Mesodermal cell (in vitro differentiated cells): ENCODE measurements at regions not wholly inside any gene's neighbourhood (a gene's known extent, or its start where the extent isn't known, plus 50 kb on each side); places are given as distances from the start of the nearest gene placed in this dataset.

Source experiments
- H3K27ac ChIP-seq: 2 replicates; pipeline ENCODE4 v1.7.0; 2013; ENCODE audit warnings: mild to moderate bottlenecking, low read depth, low read length, moderate library complexity; ENCODE audit not compliant: severe bottlenecking
- H3K36me3 ChIP-seq: 2 replicates; pipeline ENCODE4 v1.7.1; 2013; ENCODE audit warnings: mild to moderate bottlenecking, low read length, moderate library complexity; ENCODE audit not compliant: control insufficient read depth, insufficient read depth
- H3K4me1 ChIP-seq: one replicate; pipeline ENCODE4 v1.7.1; 2013; ENCODE audit warnings: mild to moderate bottlenecking, low read length; ENCODE audit not compliant: insufficient read depth, control insufficient read depth, poor library complexity, severe bottlenecking
- H3K4me3 ChIP-seq: 2 replicates; pipeline ENCODE4 v1.7.0; 2013; ENCODE audit warnings: low read length, control low read depth, mild to moderate bottlenecking; ENCODE audit not compliant: insufficient read depth, poor library complexity, severe bottlenecking; ENCODE audit errors: extremely low read depth
- H3K9me3 ChIP-seq: 2 replicates; pipeline ENCODE4 v1.7.1; 2013; ENCODE audit warnings: mild to moderate bottlenecking, low read length, moderate library complexity; ENCODE audit not compliant: control insufficient read depth
- WGBS, 2 experiments: methylation state at CpG; one replicate each; pipeline ENCODE4 v1.1.5; 2013; ENCODE audit warnings: missing lambda C conversion rate in 2 of 2; ENCODE audit not compliant: insufficient coverage in 2 of 2; 5-methylcytosine and 5-hydroxymethylcytosine counted together

- no CpG with 5 or more reads among the region's 1 CpG for WGBS, 2 experiments
- no peaks in the 10 kb centered on the region for H3K4me1 ChIP-seq
- H3K36me3 ChIP-seq = no peaks in the 10 kb centered on the region
- H3K9me3 ChIP-seq = peaks cover 44% of the 10 kb centered on the region
- H3K27ac ChIP-seq = no peak overlapping the region
- no peak overlapping the region for H3K4me3 ChIP-seq
Observed at GRCh38 chr12:34188974-34189373, 166.7 kb downstream of the ALG10 start.

- no peak overlapping the region for H3K27ac ChIP-seq
- H3K4me1 ChIP-seq = no peaks in the 10 kb centered on the region
- H3K4me3 ChIP-seq = no peak overlapping the region
- H3K9me3 ChIP-seq = peaks cover 44% of the 10 kb centered on the region
- no CpG with 5 or more reads among the region's 1 CpG for WGBS, 2 experiments
- H3K36me3 ChIP-seq = no peaks in the 10 kb centered on the region
Observed at GRCh38 chr12:34190054-34190453, 167.8 kb downstream of the ALG10 start.

- Histone ChIP-seq H3K36me3 (no peaks in the 10 kb centered on the region), H3K9me3 (peaks cover 25% of the 10 kb centered on the region), H3K4me1 (no peaks in the 10 kb centered on the region), H3K27ac (no peak overlapping the region), H3K4me3 (no peak overlapping the region)
- WGBS, 2 experiments = 68 to 74% methylated on average over 5 to 6 of the region's 7 CpGs
Observed at GRCh38 chr12:34198924-34199323, 176.6 kb downstream of the ALG10 start.

GRCh38 chr12:34203866-34204620, 181.7 kb downstream of the ALG10 start:
- no peak overlapping the region for H3K4me3 ChIP-seq
- H3K27ac ChIP-seq = no peak overlapping the region
- peaks cover 43% of the 10 kb centered on the region for H3K9me3 ChIP-seq
- no peaks in the 10 kb centered on the region for H3K4me1 ChIP-seq
- 79 to 80% methylated on average over 23 to 24 of the region's 27 CpGs for WGBS, 2 experiments
- no peaks in the 10 kb centered on the region for H3K36me3 ChIP-seq

- Histone ChIP-seq H3K4me1 (no peaks in the 10 kb centered on the region), H3K4me3 (no peak overlapping the region), H3K27ac (no peak overlapping the region), H3K36me3 (no peaks in the 10 kb centered on the region), H3K9me3 (peaks cover 48% of the 10 kb centered on the region)
- WGBS, 2 experiments = 81 to 93% methylated on average over 5 to 8 of the region's 12 CpGs
Observed at GRCh38 chr12:34204830-34205285, 182.6 kb downstream of the ALG10 start.

GRCh38 chr12:34205401-34205800, 183.1 kb downstream of the ALG10 start:
- 90 to 91% methylated on average over 21 to 22 of the region's 24 CpGs for WGBS, 2 experiments
- no peaks in the 10 kb centered on the region for H3K4me1 ChIP-seq
- H3K27ac ChIP-seq = no peak overlapping the region
- no peaks in the 10 kb centered on the region for H3K36me3 ChIP-seq
- peaks cover 51% of the 10 kb centered on the region for H3K9me3 ChIP-seq
- no peak overlapping the region for H3K4me3 ChIP-seq

GRCh38 chr12:34206061-34206785, 183.9 kb downstream of the ALG10 start:
- 68 to 70% methylated on average over 11 to 17 of the region's 18 CpGs for WGBS, 2 experiments
- no peaks in the 10 kb centered on the region for H3K36me3 ChIP-seq
- no peak overlapping the region for H3K4me3 ChIP-seq
- H3K4me1 ChIP-seq = no peaks in the 10 kb centered on the region
- H3K27ac ChIP-seq = no peak overlapping the region
- peaks cover 59% of the 10 kb centered on the region for H3K9me3 ChIP-seq

GRCh38 chr12:34207858-34208257, 185.6 kb downstream of the ALG10 start:
- no peak overlapping the region for H3K4me3 ChIP-seq
- no peak overlapping the region for H3K27ac ChIP-seq
- WGBS, 2 experiments = 85 to 93% methylated on average over 7 to 10 of the region's 11 CpGs
- no peaks in the 10 kb centered on the region for H3K36me3 ChIP-seq
- H3K9me3 ChIP-seq = peaks cover 61% of the 10 kb centered on the region
- no peaks in the 10 kb centered on the region for H3K4me1 ChIP-seq

GRCh38 chr12:34208331-34209258, 186.3 kb downstream of the ALG10 start:
- H3K36me3 ChIP-seq = no peaks in the 10 kb centered on the region
- no peak overlapping the region for H3K27ac ChIP-seq
- no peak overlapping the region for H3K4me3 ChIP-seq
- peaks cover 61% of the 10 kb centered on the region for H3K9me3 ChIP-seq
- 78 to 79% methylated on average over 32 to 39 of the region's 41 CpGs for WGBS, 2 experiments
- no peaks in the 10 kb centered on the region for H3K4me1 ChIP-seq

- Histone ChIP-seq H3K4me1 (no peaks in the 10 kb centered on the region), H3K9me3 (peaks cover 68% of the 10 kb centered on the region), H3K36me3 (no peaks in the 10 kb centered on the region), H3K27ac (no peak overlapping the region), H3K4me3 (no peak overlapping the region)
- 82 to 83% methylated on average over 22 of the region's 22 CpGs for WGBS, 2 experiments
Observed at GRCh38 chr12:34209259-34209835, 187.1 kb downstream of the ALG10 start.
